Type B pancreatic cell (in vitro differentiated cells): ENCODE measurements at regions not wholly inside any gene's neighbourhood (a gene's known extent, or its start where the extent isn't known, plus 50 kb on each side); places are given as distances from the start of the nearest gene placed in this dataset.

Experiments
- DNase-seq: peaks from one replicate; pipeline ENCODE4 v3.0.0; 2021; ENCODE audit warnings: mixed read lengths; ENCODE audit not compliant: unreplicated experiment; ENCODE audit errors: extremely low spot score
- H3K27ac Mint-ChIP-seq: 2 replicates; pipeline ENCODE4 v1.8.0; 2021; ENCODE audit warnings: mild to moderate bottlenecking, mixed read lengths
- H3K27me3 Mint-ChIP-seq: 2 replicates; pipeline ENCODE4 v1.8.0; 2021; ENCODE audit warnings: mixed read lengths
- H3K36me3 Mint-ChIP-seq: 2 replicates; pipeline ENCODE4 v1.8.0; 2021; ENCODE audit warnings: mixed read lengths
- H3K4me1 Mint-ChIP-seq: one replicate; pipeline ENCODE4 v1.8.0; 2021; ENCODE audit warnings: mixed read lengths; ENCODE audit not compliant: unreplicated experiment
- H3K4me3 Mint-ChIP-seq: 2 replicates; pipeline ENCODE4 v1.8.0; 2021; ENCODE audit warnings: mild to moderate bottlenecking, mixed read lengths
- H3K9me3 Mint-ChIP-seq: 2 replicates; pipeline ENCODE4 v1.8.0; 2021; ENCODE audit warnings: mixed read lengths
- CTCF ChIP-seq: fragments of 200-600 bp; sonication (generic); conservative IDR thresholded peaks from 2 replicates; pipeline ENCODE4 v1.5.0; 2021; ENCODE audit warnings: antibody characterized with exemption, mild to moderate bottlenecking

DNA sequence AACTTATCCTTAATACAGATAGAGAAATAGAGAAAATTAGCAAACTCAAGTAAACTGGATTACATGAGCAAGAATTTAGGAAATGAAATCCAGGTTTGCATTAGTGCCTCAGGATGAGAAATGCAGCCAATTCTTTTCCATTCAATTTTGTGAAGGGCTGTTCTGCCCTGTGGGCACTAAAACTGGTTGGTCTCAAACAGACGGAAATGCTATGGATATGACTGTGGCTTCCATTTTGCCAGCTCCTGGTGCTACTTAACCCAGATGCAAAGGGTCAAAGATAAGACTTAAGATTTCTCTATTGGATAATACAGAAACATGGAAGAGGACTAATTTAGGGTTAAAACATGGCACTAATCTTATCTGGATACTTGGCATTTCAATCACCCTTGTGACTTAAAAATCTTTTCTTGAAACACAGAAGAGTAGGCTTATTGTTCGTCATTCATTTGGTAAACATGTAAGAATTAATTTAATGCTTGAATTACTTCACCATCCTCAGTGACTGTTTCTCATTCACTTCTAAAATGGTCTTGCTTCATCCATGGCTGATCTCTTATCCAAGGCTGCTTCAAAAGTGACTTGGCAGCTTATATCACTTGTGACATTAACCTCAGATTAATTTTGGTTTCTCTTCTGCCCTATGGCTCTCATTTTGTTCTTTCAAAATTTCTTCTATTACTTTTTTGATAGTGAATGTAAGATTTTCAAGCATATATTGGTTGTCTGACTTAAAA is 1008.7 kb downstream of the GLUD2 start:
- Mint-ChIP-seq H3K9me3 (no peaks in the 10 kb centered on the region), H3K27ac (no peak overlapping the region), H3K36me3 (no peaks in the 10 kb centered on the region), H3K27me3 (no peaks in the 10 kb centered on the region), H3K4me3 (no peak overlapping the region), H3K4me1 (no peaks in the 10 kb centered on the region)
- no peak for TF ChIP-seq CTCF
- no peak for DNase-seq

DNA sequence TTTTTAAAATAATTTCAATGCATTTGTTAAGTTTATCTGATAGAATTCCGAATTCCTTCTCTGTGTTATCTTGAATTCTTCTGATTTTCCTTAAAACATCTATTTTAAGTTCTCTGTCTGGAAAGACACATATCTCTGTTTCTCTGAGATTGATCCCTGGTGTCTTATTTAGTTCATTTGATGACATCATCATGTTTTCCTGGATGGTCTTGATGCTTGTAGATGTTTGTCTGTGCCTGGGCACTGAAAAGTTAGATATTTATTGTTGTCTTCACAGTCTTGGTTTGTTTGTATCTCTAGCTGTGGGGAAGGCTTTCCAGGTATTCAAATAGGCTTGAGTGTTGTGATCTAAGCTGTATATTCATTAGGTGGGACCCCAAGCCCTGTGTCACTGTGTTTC is 1028.8 kb downstream of the GLUD2 start:
- no peak for TF ChIP-seq CTCF
- no peaks in the 10 kb centered on the region for H3K27me3 Mint-ChIP-seq
- H3K4me3 Mint-ChIP-seq, result no peak overlapping the region
- H3K9me3 Mint-ChIP-seq, result no peaks in the 10 kb centered on the region
- H3K27ac Mint-ChIP-seq, result no peak overlapping the region
- no peaks in the 10 kb centered on the region for H3K36me3 Mint-ChIP-seq
- DNase-seq, result no peak
- no peaks in the 10 kb centered on the region for H3K4me1 Mint-ChIP-seq

GRCh38 chrX:122078079-122078478 is 1030.7 kb downstream of the GLUD2 start:
- H3K27me3 Mint-ChIP-seq, result no peaks in the 10 kb centered on the region
- H3K27ac Mint-ChIP-seq, result no peak overlapping the region
- no peak overlapping the region for H3K4me3 Mint-ChIP-seq
- no peaks in the 10 kb centered on the region for H3K4me1 Mint-ChIP-seq
- H3K9me3 Mint-ChIP-seq, result no peaks in the 10 kb centered on the region
- no peak for DNase-seq
- no peaks in the 10 kb centered on the region for H3K36me3 Mint-ChIP-seq
- TF ChIP-seq CTCF, result no peak

DNA sequence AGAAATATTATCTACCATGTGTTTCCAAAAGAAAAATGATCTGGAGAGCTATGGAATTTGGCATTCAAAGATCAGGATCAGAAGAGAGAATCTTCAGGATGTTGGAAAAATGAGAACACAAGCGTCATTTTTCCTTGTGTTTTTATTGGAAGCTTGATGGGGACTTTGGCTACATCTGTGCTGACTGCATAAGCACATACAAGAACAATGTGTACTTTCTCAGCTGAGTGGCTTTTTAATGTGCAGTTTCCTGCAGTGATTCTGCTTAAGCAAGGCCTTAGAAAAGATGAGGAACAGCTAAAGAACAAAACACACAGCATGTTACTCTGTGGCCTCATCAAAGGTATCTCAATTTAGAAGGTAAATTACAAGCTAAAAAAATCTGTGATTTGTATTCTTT is 1039.9 kb downstream of the GLUD2 start:
- Mint-ChIP-seq H3K27ac (no peak overlapping the region), H3K27me3 (no peaks in the 10 kb centered on the region), H3K4me3 (no peak overlapping the region), H3K4me1 (no peaks in the 10 kb centered on the region), H3K9me3 (no peaks in the 10 kb centered on the region), H3K36me3 (no peaks in the 10 kb centered on the region)
- TF ChIP-seq CTCF, result no peak
- no peak for DNase-seq

- no peak for DNase-seq
- H3K4me1 Mint-ChIP-seq, result no peaks in the 10 kb centered on the region
- no peaks in the 10 kb centered on the region for H3K9me3 Mint-ChIP-seq
- no peak for TF ChIP-seq CTCF
- no peak overlapping the region for H3K27ac Mint-ChIP-seq
- H3K4me3 Mint-ChIP-seq, result no peak overlapping the region
- no peaks in the 10 kb centered on the region for H3K27me3 Mint-ChIP-seq
- no peaks in the 10 kb centered on the region for H3K36me3 Mint-ChIP-seq
Observed at GRCh38 chrX:122091571-122091970, 1044.2 kb downstream of the GLUD2 start.
